ENCODE measurements at regions not wholly inside any gene's neighbourhood (a gene's known extent, or its start where the extent isn't known, plus 50 kb on each side); places are given as distances from the start of the nearest gene placed in this dataset.
A peak's percentile ranks its signal among the peaks of the same experiment; 100 is the strongest.

DNA sequence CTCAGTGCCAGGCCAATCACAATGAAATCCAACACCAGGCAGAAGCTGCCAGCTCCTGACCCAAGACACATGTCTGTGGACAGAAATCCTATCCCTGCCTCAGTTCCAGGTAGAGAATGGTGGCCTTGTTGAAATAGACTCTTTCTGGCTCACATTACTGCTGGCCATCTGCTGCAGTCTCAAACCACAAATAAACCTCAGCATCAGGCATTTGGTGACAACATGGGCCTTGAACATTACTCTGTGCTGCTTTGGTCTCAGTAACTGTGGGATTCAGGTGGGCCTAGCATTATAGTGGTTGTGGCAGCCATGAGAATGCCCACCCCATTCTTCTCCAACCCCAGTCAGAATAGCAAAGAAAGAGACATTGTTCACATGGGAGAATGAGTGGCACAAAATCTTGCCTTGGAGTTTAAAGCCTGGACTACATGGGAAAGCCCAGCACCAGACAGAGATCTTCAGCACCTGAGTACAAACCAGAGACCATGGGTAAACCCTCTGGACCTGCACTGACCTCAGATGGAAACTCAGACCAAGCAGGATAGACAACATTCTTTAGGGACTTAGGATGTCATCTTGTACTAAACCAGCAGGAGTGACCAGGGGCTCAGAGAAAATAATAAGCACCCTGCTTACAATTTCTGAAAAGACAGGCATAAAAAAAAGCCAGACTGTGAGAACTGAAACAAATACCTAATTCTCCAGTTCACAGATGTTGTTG is 50.4 kb upstream of the TRAM1L1 start:
- H4K20me1 ChIP-seq (ENCODE audit: insufficient read depth) = no peaks in the 10 kb centered on the region
- H3K79me2 ChIP-seq (ENCODE audit: insufficient read depth, low read length) = no peaks in the 10 kb centered on the region
- H3K27me3 ChIP-seq (ENCODE audit: insufficient read depth, low read length) = no peaks in the 10 kb centered on the region
- H2AFZ ChIP-seq (ENCODE audit: low read depth, low read length, poor library complexity, severe bottlenecking) = peak overlapping the region; percentile 80
- CTCF ChIA-PET = interaction anchor here (1.7 to 2.1 kb wide), 2 partner anchors 565 to 898 kb away, joined by 6 to 12 read pairs; partner anchors contain the start of gene NDST3
- H3K4me2 ChIP-seq (ENCODE audit: low read length) = peak overlapping the region; percentile 2; the same call in 1 of the 2 replicates
- intact Hi-C loops (cut with micrococcal nuclease) = loop anchor here (2.0 to 10.0 kb wide), 2 partner anchors 559 to 1089 kb away; no protein-coding TSS in a partner anchor
- POLR2A ChIA-PET = no interaction called here
- peak; percentile 57; the same call in 1 of the 2 replicates for ATAC-seq
- no peak for TF ChIP-seq SRF (IDR thresholded peaks at IDR 0.05; ENCODE audit: low read depth)
- TF ChIP-seq ZNF274 (IDR thresholded peaks at IDR 0.05; ENCODE audit: low read depth, low read length) = no peak
- no peak for TF ChIP-seq POLR2A (IDR thresholded peaks at IDR 0.05; ENCODE audit: borderline replicate concordance, extremely low read depth, insufficient read depth, insufficient read length)
- no peak for TF ChIP-seq REST (IDR thresholded peaks at IDR 0.05; ENCODE audit: low read depth)
- TF ChIP-seq EZH2phosphoT487 (IDR thresholded peaks at IDR 0.05; ENCODE audit: borderline replicate concordance) = no peak
- no peak for TF ChIP-seq SP1 (IDR thresholded peaks at IDR 0.05; ENCODE audit: low read depth)
- TF ChIP-seq MAX (IDR thresholded peaks at IDR 0.05) = no peak
- TF ChIP-seq EZH2 (IDR thresholded peaks at IDR 0.05) = no peak
- no peak for TF ChIP-seq JUND (IDR thresholded peaks at IDR 0.05)
- TF ChIP-seq, protein P1, sequence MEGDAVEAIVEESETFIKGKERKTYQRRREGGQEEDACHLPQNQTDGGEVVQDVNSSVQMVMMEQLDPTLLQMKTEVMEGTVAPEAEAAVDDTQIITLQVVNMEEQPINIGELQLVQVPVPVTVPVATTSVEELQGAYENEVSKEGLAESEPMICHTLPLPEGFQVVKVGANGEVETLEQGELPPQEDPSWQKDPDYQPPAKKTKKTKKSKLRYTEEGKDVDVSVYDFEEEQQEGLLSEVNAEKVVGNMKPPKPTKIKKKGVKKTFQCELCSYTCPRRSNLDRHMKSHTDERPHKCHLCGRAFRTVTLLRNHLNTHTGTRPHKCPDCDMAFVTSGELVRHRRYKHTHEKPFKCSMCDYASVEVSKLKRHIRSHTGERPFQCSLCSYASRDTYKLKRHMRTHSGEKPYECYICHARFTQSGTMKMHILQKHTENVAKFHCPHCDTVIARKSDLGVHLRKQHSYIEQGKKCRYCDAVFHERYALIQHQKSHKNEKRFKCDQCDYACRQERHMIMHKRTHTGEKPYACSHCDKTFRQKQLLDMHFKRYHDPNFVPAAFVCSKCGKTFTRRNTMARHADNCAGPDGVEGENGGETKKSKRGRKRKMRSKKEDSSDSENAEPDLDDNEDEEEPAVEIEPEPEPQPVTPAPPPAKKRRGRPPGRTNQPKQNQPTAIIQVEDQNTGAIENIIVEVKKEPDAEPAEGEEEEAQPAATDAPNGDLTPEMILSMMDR (IDR thresholded peaks at IDR 0.05 in 2 of 3, conservative IDR thresholded peaks at IDR 0.05 in 1 of 3; ENCODE audit: borderline replicate concordance in 1 of 3, insufficient read depth in 1 of 3, low read depth in 2 of 3, low read length in 2 of 3) = no peak
- no peak for TF ChIP-seq ELF1 (IDR thresholded peaks at IDR 0.05; ENCODE audit: borderline replicate concordance, low read depth)
- no peaks in the 10 kb centered on the region for H3K36me3 ChIP-seq (ENCODE audit: control insufficient read depth in 1 of 2, insufficient read depth in 2 of 2, low read length in 2 of 2)
- H3K9ac ChIP-seq (ENCODE audit: low read length) = no peak overlapping the region
- no TSS peak for BruUV-seq (replicated peaks)
- H3K4me1 ChIP-seq (ENCODE audit: control insufficient read depth in 1 of 2, insufficient read depth in 2 of 2, low read length in 2 of 2) = peaks cover 0 to 25% of the 10 kb centered on the region in 2 experiments; a peak in 2 of 4 replicates
- H3K27ac ChIP-seq (ENCODE audit: low read depth, low read length) = no peak overlapping the region
- no peak for DNase-seq (ENCODE audit: low read depth, low spot score)
- H3K9me2 ChIP-seq (ENCODE audit: insufficient read depth) = no peaks in the 10 kb centered on the region
- H3K9me3 ChIP-seq (ENCODE audit: control insufficient read depth in 1 of 2, insufficient read depth in 1 of 2, low read depth in 1 of 2, low read length in 2 of 2) = no peaks in the 10 kb centered on the region
- no peak overlapping the region for H3K4me3 ChIP-seq (replicated peaks in 1 of 2; ENCODE audit: low read depth in 1 of 2, low read length in 2 of 2)
- RAD21 ChIA-PET (ENCODE audit: low non-redundant PET in 1 of 2, low total read pairs in 2 of 2, uncharacterized antibody in 2 of 2, unreplicated experiment in 2 of 2) = no interaction called here

Measured in HCT116 (cell line).